ENCODE measurements at regions not wholly inside any gene's neighbourhood (a gene's known extent, or its start where the extent isn't known, plus 50 kb on each side); places are given as distances from the start of the nearest gene placed in this dataset.

DNA sequence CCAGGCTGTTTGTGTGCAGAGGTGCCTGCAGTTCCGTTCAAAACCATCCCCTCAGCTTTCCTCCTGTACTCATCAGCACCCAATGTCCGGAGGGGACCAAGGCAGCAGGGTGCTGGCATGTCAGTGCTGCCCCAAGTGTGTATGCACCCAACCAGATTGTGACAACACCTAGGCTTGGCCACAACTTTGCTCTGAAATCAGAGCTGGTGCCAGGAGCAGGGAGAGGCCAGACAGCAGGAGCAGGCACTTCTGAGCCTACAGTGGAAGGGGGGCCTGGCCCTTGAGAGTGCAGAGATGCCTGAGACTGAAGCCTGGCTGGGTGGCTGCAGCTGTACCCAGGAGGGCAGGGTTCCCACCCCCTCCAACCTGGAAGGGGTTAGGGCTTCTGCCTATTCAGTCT, 56.5 kb upstream of the RASGEF1B start:
- Histone ChIP-seq H2AFZ (ENCODE audit: control insufficient read depth, low read length) (no peak overlapping the region), H3K36me3 (ENCODE audit: control insufficient read depth in 2 of 2, extremely low read depth in 1 of 2, insufficient read depth in 2 of 2, low read length in 2 of 2) (no peaks in the 10 kb centered on the region), H3K9me3 (ENCODE audit: control insufficient read depth, low read depth, low read length) (peaks cover 5% of the 10 kb centered on the region), H3K27me3 (ENCODE audit: control insufficient read depth, extremely low read depth, insufficient read depth, low read length) (no peaks in the 10 kb centered on the region), H3K79me2 (ENCODE audit: control insufficient read depth, insufficient read depth, low read length) (no peaks in the 10 kb centered on the region), H3K9ac (ENCODE audit: control insufficient read depth, extremely low read depth, insufficient read depth, low read length) (no peak overlapping the region), H3K27ac (ENCODE audit: control insufficient read depth, insufficient read depth, low read length) (no peak overlapping the region), H3K4me3 (ENCODE audit: control insufficient read depth in 2 of 3, extremely low read depth in 1 of 3, insufficient read depth in 2 of 3, low read depth in 1 of 3, low read length in 3 of 3) (no peak overlapping the region), H4K20me1 (ENCODE audit: control insufficient read depth, extremely low read depth, insufficient read depth, low read length) (no peaks in the 10 kb centered on the region), H3K9me1 (ENCODE audit: control insufficient read depth, extremely low read depth, insufficient read depth, low read length) (no peaks in the 10 kb centered on the region), H3K4me1 (ENCODE audit: control insufficient read depth, extremely low read depth, insufficient read depth, low read length) (no peaks in the 10 kb centered on the region), H3K4me2 (ENCODE audit: control insufficient read depth, extremely low read depth, insufficient read depth, low read depth, low read length) (no peak overlapping the region)
- TF ChIP-seq, protein P1, sequence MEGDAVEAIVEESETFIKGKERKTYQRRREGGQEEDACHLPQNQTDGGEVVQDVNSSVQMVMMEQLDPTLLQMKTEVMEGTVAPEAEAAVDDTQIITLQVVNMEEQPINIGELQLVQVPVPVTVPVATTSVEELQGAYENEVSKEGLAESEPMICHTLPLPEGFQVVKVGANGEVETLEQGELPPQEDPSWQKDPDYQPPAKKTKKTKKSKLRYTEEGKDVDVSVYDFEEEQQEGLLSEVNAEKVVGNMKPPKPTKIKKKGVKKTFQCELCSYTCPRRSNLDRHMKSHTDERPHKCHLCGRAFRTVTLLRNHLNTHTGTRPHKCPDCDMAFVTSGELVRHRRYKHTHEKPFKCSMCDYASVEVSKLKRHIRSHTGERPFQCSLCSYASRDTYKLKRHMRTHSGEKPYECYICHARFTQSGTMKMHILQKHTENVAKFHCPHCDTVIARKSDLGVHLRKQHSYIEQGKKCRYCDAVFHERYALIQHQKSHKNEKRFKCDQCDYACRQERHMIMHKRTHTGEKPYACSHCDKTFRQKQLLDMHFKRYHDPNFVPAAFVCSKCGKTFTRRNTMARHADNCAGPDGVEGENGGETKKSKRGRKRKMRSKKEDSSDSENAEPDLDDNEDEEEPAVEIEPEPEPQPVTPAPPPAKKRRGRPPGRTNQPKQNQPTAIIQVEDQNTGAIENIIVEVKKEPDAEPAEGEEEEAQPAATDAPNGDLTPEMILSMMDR (optimal IDR thresholded peaks at IDR 0.05 in 1 of 3, IDR thresholded peaks at IDR 0.05 in 1 of 3, conservative IDR thresholded peaks at IDR 0.05 in 1 of 3; ENCODE audit: extremely low read depth in 1 of 3, insufficient read depth in 2 of 3, low read length in 3 of 3): no peak
- dilution Hi-C loops (cut with MboI; ENCODE audit: extremely low pct_ligation_motif_present, low sequenced_read_pairs): no loop called here
- FAIRE-seq (no peak), DNase-seq (ENCODE audit: low read depth, low spot score) (no peak)

DNA sequence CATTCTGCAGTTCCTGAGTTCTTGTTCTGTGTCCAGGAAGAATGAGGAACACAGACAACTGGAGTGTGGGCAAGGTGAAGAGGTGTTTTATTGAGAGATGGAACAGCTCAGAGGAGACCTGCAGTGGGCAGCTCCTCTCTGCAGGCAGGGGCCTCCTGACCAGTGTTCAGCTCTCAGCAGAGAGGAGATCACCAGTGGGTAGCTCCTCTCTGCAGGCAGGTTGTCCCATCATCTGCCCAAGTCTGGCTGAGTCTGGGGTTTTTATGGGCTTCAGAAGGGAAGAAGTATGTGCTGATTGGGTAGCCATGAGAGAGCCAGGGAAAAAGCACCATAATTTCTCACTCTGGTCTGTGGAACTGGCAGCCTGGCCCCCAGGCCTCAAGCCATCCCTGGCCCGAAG, 56.0 kb upstream of the RASGEF1B start:
- no peak overlapping the region for H3K4me3 ChIP-seq (ENCODE audit: control insufficient read depth in 2 of 3, extremely low read depth in 1 of 3, insufficient read depth in 2 of 3, low read depth in 1 of 3, low read length in 3 of 3)
- no peak overlapping the region for H3K27ac ChIP-seq (ENCODE audit: control insufficient read depth, insufficient read depth, low read length)
- dilution Hi-C loops (cut with MboI; ENCODE audit: extremely low pct_ligation_motif_present, low sequenced_read_pairs): no loop called here
- H3K9me1 ChIP-seq (ENCODE audit: control insufficient read depth, extremely low read depth, insufficient read depth, low read length): no peaks in the 10 kb centered on the region
- no peaks in the 10 kb centered on the region for H3K79me2 ChIP-seq (ENCODE audit: control insufficient read depth, insufficient read depth, low read length)
- DNase-seq (ENCODE audit: low read depth, low spot score): no peak
- FAIRE-seq: no peak
- no peaks in the 10 kb centered on the region for H3K36me3 ChIP-seq (ENCODE audit: control insufficient read depth in 2 of 2, extremely low read depth in 1 of 2, insufficient read depth in 2 of 2, low read length in 2 of 2)
- peaks cover 5% of the 10 kb centered on the region for H3K9me3 ChIP-seq (ENCODE audit: control insufficient read depth, low read depth, low read length)
- no peak overlapping the region for H2AFZ ChIP-seq (ENCODE audit: control insufficient read depth, low read length)
- no peaks in the 10 kb centered on the region for H4K20me1 ChIP-seq (ENCODE audit: control insufficient read depth, extremely low read depth, insufficient read depth, low read length)
- H3K9ac ChIP-seq (ENCODE audit: control insufficient read depth, extremely low read depth, insufficient read depth, low read length): no peak overlapping the region
- H3K4me2 ChIP-seq (ENCODE audit: control insufficient read depth, extremely low read depth, insufficient read depth, low read depth, low read length): no peak overlapping the region
- no peaks in the 10 kb centered on the region for H3K4me1 ChIP-seq (ENCODE audit: control insufficient read depth, extremely low read depth, insufficient read depth, low read length)
- TF ChIP-seq, protein P1 (optimal IDR thresholded peaks at IDR 0.05 in 1 of 3, IDR thresholded peaks at IDR 0.05 in 1 of 3, conservative IDR thresholded peaks at IDR 0.05 in 1 of 3; ENCODE audit: extremely low read depth in 1 of 3, insufficient read depth in 2 of 3, low read length in 3 of 3): no peak
- H3K27me3 ChIP-seq (ENCODE audit: control insufficient read depth, extremely low read depth, insufficient read depth, low read length): no peaks in the 10 kb centered on the region

All from keratinocyte (primary cell).